ENCODE measurements at regions not wholly inside any gene's neighbourhood (a gene's known extent, or its start where the extent isn't known, plus 50 kb on each side); places are given as distances from the start of the nearest gene placed in this dataset.

GRCh38 chrX:572538-573124 lies 58.0 kb upstream of the SHOX start:
- DNase-seq (ENCODE audit: low spot score): no peak
- H3K27me3 Mint-ChIP-seq (ENCODE audit: low read depth): no peaks in the 10 kb centered on the region
- no peaks in the 10 kb centered on the region for H3K4me1 Mint-ChIP-seq (ENCODE audit: low read depth)
- H3K36me3 Mint-ChIP-seq (ENCODE audit: low read depth): no peaks in the 10 kb centered on the region
- no peak overlapping the region for H3K4me3 Mint-ChIP-seq
- H3K9me3 Mint-ChIP-seq: peaks cover 31% of the 10 kb centered on the region
- peak overlapping the region; percentile 44 for H3K27ac Mint-ChIP-seq

GRCh38 chrX:574251-574650 lies 56.3 kb upstream of the SHOX start:
- H3K36me3 Mint-ChIP-seq (ENCODE audit: low read depth): no peaks in the 10 kb centered on the region
- H3K27me3 Mint-ChIP-seq (ENCODE audit: low read depth): no peaks in the 10 kb centered on the region
- H3K9me3 Mint-ChIP-seq: peaks cover 40% of the 10 kb centered on the region
- no peak overlapping the region for H3K4me3 Mint-ChIP-seq
- no peak overlapping the region for H3K27ac Mint-ChIP-seq
- no peaks in the 10 kb centered on the region for H3K4me1 Mint-ChIP-seq (ENCODE audit: low read depth)
- no peak for DNase-seq (ENCODE audit: low spot score)

- Mint-ChIP-seq H3K4me3 (no peak overlapping the region), H3K36me3 (ENCODE audit: low read depth) (no peaks in the 10 kb centered on the region), H3K9me3 (peaks cover 43% of the 10 kb centered on the region), H3K27ac (no peak overlapping the region), H3K4me1 (ENCODE audit: low read depth) (no peaks in the 10 kb centered on the region), H3K27me3 (ENCODE audit: low read depth) (no peaks in the 10 kb centered on the region)
- DNase-seq (ENCODE audit: low spot score): no peak
Measured at GRCh38 chrX:574830-575229, 55.8 kb upstream of the SHOX start.

GRCh38 chrX:576904-577560 lies 53.6 kb upstream of the SHOX start:
- DNase-seq (ENCODE audit: low spot score): no peak
- Mint-ChIP-seq H3K27me3 (ENCODE audit: low read depth) (no peaks in the 10 kb centered on the region), H3K4me3 (no peak overlapping the region), H3K4me1 (ENCODE audit: low read depth) (no peaks in the 10 kb centered on the region), H3K36me3 (ENCODE audit: low read depth) (no peaks in the 10 kb centered on the region), H3K27ac (no peak overlapping the region), H3K9me3 (peaks cover 64% of the 10 kb centered on the region)

GRCh38 chrX:578531-578930 lies 52.1 kb upstream of the SHOX start:
- no peak overlapping the region for H3K27ac Mint-ChIP-seq
- H3K27me3 Mint-ChIP-seq (ENCODE audit: low read depth): no peaks in the 10 kb centered on the region
- no peak for DNase-seq (ENCODE audit: low spot score)
- H3K4me3 Mint-ChIP-seq: no peak overlapping the region
- no peaks in the 10 kb centered on the region for H3K4me1 Mint-ChIP-seq (ENCODE audit: low read depth)
- H3K36me3 Mint-ChIP-seq (ENCODE audit: low read depth): no peaks in the 10 kb centered on the region
- H3K9me3 Mint-ChIP-seq: peaks cover 58% of the 10 kb centered on the region

GRCh38 chrX:580030-580429 lies 50.6 kb upstream of the SHOX start:
- H3K36me3 Mint-ChIP-seq (ENCODE audit: low read depth): no peaks in the 10 kb centered on the region
- peaks cover 58% of the 10 kb centered on the region for H3K9me3 Mint-ChIP-seq
- no peak for DNase-seq (ENCODE audit: low spot score)
- H3K4me3 Mint-ChIP-seq: no peak overlapping the region
- no peaks in the 10 kb centered on the region for H3K27me3 Mint-ChIP-seq (ENCODE audit: low read depth)
- H3K4me1 Mint-ChIP-seq (ENCODE audit: low read depth): no peaks in the 10 kb centered on the region
- H3K27ac Mint-ChIP-seq: no peak overlapping the region

Measured in T-helper 2 cell treated with Interferon-gamma antibody and Interleukin-4, amounts not matched to agents 5 μg/mL and 100 μg/mL, for 36 hours (primary cell).